ENCODE measurements at regions not wholly inside any gene's neighbourhood (a gene's known extent, or its start where the extent isn't known, plus 50 kb on each side); places are given as distances from the start of the nearest gene placed in this dataset.

DNA sequence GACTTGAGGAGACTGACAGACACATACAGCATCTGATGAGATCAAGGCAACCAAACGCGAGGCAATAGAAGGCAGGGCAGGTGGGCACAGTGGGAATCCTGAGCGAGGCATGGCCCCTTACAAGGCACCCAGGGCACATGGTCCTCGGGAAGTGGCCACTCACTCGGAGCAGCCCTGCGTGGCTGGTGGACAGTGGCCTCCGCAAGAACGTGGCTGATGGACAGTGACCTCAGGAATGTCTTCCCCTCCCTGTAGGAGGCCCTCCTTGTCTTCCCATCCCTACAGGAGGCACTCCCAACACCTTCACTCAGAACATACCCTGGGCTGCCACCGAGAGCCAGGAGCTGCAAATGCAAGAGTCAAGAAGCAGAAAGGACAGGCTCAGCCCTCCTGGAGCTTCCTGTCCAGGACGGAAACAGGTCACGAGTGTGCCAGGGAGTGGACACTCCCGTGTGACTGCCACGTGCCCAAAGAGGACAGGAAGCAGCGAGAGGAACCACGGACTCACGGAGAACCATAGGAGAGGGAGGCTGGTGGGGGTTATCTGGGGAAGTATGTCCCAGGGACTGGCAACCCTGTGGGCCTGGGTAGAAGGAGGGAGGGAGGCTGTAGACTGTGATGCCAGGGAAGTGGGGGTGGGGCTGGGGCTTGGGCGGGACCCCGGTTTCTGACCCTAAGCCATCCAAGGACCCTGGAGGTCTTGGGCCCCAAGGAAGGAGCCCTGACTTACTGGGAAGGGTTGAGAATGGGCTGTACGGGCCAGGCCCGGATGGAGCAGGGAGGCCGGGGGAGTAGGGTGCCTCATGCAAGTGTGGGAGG lies 321.9 kb upstream of the IRX4 start:
- DNase-seq = no peak
- in situ Hi-C loops (cut with HindIII; ENCODE audit: low pct_ligation_motif_present, low pct_unique_long_range_greater_than_20kb, low sequenced_read_pairs) = no loop called here

DNA sequence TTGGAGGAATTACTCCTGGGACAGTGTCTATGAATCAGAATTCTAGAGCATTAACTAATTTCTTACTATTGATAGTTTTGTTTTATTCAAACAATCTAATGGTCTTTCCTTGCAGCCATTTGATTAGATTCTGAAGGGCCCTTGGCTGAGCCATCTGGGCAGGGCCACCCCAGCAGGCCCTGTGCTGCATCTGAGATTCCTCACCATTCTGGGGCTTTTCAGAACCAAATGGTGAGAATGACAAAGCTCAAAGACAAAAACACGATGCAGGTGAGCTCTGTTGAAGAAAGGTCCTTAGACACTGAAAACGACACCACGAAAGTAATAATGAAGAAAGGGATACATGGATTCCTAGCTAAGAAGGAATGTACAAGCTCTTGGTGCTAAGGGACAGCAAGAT lies 321.0 kb upstream of the IRX4 start:
- DNase-seq = no peak
- in situ Hi-C loops (cut with HindIII; ENCODE audit: low pct_ligation_motif_present, low pct_unique_long_range_greater_than_20kb, low sequenced_read_pairs) = no loop called here

DNA sequence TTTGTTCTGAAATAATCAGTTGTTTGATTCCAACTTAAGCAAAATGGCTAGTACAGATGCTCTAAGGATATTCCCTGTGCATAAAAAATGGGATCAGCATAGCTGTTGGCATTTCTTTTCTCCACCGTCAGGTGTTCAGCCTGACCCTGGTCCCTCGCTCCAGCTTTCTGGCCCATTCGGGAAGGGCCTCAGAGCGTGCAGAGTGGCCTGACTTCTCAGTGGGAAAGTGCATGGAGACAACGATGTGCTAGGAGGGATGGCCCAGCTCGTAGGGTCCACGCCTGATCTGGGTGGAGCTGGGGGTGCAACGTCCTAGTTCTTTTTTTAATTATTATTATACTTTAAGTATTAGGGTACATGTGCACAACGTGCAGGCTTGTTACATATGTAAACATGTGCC lies 319.1 kb upstream of the IRX4 start:
- in situ Hi-C loops (cut with HindIII; ENCODE audit: low pct_ligation_motif_present, low pct_unique_long_range_greater_than_20kb, low sequenced_read_pairs) = no loop called here
- DNase-seq = no peak

DNA sequence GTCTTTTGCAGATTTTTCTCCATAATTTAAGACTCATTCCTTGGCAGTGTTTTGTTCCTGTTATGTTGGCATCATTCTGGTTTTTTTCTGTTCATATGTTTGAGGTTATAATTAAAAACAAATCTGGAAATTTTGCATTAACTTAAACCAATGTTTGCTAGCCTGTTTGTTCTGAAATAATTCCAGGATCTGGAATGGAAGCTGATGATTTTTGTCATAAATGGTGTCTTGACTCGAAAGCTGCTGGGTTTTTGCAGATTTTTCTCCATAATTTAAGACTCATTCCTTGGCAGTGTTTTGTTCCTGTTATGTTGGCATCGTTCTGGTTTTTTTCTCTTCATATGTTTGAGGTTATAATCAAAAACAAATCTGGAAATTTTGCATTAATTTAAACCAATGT lies 318.7 kb upstream of the IRX4 start:
- DNase-seq = no peak
- in situ Hi-C loops (cut with HindIII; ENCODE audit: low pct_ligation_motif_present, low pct_unique_long_range_greater_than_20kb, low sequenced_read_pairs) = no loop called here

DNA sequence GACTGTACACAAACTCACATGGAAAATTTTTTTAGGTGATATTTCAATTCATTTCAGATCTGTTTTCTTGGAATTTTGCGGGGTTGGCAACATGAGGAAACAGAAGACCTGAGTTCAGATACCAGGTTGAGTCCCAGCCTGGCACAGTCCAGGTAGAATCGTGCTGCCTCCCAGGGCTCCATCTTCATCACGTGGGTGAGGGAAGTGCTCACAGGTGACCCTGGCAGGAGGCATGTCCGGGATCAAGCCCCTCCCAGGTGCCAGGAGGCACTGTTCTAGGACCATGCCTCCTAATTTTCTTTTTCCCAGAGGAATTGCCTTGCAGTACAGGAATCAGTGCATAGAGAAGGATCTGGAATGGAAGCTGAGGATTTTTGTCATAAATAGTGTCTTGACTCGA lies 318.3 kb upstream of the IRX4 start:
- no peak for DNase-seq
- in situ Hi-C loops (cut with HindIII; ENCODE audit: low pct_ligation_motif_present, low pct_unique_long_range_greater_than_20kb, low sequenced_read_pairs) = no loop called here

DNA sequence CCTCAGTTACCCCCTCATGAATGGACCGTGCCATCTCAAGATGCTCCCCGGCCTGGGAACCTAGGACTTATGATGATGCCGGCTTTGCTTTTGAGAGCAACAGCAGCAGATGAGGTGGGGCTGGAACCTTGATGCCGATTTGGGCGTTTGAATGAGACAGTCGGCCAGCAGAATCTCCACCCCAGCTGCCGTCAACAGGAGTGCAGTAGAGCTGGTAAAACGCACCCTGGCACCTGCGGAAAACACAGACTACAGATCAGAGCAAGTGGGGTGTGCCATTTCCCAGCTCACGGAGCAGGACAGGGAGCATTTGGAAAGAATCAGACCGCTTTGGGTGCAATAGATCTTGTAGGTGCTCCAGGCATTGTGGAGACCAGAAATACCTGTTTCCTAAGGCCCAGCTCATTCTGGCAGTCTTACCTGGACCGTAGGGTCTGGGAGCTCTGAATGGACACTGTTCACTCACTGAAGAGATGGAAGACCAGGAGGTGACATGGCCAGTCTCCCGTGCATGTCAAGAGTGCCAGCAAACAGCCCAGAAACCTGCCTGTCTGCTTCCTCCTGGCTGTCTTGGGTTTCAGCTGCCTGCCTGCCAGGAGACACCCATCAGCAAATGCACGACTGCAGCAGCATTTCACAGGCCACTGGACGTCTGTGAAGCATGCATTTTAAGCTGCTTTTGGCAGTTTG lies 317.7 kb upstream of the IRX4 start:
- in situ Hi-C loops (cut with HindIII; ENCODE audit: low pct_ligation_motif_present, low pct_unique_long_range_greater_than_20kb, low sequenced_read_pairs) = no loop called here
- DNase-seq = no peak

DNA sequence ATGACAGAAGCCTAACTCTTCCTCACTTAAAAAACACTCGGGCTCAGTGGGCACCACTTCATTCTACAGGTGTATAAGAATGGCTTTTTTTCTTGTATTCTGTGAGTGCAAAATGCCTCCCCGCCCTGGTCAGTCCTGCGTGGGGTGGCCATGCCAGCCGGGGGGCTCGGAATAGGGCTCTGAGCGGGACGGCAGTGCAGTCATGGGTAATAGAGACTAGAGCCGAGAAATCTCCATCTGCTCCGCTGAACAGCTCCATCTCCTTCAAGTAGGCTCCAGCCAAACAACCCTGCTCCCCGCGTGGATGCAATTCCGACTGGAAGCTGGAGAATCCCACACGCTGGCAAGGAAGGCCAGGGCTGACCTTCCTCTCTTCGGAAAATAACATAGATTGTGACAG lies 317.0 kb upstream of the IRX4 start:
- DNase-seq = no peak
- in situ Hi-C loops (cut with HindIII; ENCODE audit: low pct_ligation_motif_present, low pct_unique_long_range_greater_than_20kb, low sequenced_read_pairs) = no loop called here

DNA sequence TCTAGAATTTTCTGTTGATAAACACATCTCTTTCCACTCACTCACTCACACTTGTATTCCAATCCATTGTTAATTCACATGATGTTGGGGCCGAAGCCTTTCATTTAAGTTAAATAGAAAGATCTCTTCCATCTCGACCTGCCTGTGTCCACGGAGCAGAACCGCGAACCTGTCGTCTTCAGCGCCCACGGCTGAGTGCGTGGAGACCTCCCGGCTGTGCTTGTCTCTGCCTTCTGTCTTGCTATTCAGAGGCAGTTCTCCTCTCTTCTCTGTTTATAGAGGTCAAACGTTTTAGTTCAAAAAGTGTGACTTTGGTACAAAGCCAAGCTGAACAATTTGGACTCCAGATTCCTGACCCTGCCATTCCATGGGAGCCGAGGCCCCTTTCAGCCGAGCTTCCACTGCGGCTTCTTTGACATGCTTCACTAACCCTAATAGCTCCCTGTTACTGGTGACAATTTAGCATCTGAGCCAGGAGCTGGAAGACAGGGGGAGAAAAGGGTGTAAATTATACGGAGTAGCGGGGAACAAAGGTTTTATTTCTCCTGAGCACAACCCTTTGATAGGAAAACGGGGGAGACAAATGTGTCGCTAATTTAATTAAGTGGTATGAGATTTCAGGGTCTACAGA lies 314.4 kb upstream of the IRX4 start:
- in situ Hi-C loops (cut with HindIII; ENCODE audit: low pct_ligation_motif_present, low pct_unique_long_range_greater_than_20kb, low sequenced_read_pairs) = no loop called here
- DNase-seq = no peak

DNA sequence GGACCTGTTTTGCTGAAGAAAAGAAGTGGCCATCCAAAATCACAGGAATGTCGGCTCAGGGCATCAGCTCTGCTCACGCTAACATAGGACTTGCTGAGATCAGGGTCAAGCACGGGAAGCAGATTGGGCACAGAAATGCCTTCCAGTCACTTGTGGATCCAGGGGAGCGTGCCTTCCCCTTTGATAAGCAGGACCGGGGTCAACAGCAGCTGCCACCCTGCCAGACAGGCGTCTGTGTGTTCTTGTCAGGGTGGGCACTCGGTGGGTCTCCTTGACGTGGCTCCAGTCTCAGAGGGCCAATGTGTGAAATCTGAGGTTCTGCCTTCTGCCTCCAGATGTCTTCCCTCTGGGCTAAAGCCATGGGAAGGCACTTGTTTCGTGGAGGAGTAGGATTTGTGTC lies 313.7 kb upstream of the IRX4 start:
- no peak for DNase-seq
- in situ Hi-C loops (cut with HindIII; ENCODE audit: low pct_ligation_motif_present, low pct_unique_long_range_greater_than_20kb, low sequenced_read_pairs) = no loop called here

DNA sequence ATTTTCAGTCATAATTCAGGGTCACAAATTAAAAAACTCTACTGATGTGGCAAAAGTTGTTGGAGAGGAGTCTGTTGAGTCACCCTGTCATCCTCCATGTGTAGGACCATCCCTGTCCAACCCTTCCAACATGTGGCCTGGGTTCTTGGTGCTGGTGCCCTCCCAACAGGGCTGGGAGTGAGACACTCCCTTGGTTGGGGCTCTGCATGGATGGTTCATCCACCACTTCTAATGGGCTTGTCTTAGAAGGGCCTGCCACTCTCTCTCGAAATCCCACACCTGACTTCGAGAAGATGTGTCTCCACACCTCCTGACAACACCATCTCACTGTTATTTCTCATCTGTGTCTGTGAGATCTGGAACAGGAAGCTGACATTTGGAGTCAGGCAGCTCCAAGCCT lies 312.2 kb upstream of the IRX4 start:
- no peak for DNase-seq
- in situ Hi-C loops (cut with HindIII; ENCODE audit: low pct_ligation_motif_present, low pct_unique_long_range_greater_than_20kb, low sequenced_read_pairs) = no loop called here

DNA sequence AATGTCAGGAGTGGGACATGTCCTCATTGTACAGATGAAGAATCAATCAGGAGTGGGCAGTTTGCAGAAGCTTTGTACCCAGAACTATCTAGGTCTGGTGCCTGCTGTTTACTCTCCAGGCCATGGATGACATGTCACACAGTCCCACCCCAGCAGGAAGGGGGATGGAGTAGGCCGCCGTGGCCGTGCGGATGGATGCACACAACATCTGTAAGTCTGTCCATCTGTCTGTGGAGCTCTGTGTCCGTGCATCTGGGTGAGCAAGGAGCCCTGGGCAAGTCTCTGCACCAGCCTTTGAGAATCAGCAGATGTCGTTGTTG lies 311.5 kb upstream of the IRX4 start:
- in situ Hi-C loops (cut with HindIII; ENCODE audit: low pct_ligation_motif_present, low pct_unique_long_range_greater_than_20kb, low sequenced_read_pairs) = no loop called here
- DNase-seq = no peak

DNA sequence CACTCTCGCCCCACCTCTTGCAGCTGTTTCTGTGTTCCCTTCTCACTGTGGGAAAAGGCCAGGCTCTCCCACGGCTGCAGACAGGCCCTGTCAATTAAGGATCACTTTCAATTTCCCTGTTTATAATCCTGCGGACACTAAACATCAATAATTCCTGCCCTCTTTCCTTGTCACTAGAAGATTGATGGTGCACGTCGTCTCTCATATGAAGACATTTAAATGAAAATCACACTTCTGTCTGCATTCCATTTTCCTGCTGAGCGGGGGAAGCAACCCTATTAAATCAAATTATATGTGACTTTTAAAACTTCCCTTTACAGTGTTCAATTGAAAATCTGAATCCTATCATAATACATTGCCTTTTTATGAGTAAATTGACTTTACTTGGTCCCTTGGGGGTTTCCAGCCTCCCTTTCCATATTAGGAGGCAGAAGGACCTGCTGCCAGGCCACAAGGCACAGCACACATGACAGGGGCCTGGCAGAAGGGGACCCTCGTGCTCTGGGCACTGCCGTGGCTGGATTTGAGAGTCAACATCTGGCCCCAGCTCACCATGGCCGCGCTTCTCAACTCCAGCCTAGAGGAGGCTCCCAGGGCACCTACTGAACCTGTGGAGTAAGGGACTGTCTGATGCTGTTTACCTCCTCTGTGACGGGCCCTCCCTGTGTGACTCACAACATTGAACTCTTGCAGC lies 311.0 kb upstream of the IRX4 start:
- in situ Hi-C loops (cut with HindIII; ENCODE audit: low pct_ligation_motif_present, low pct_unique_long_range_greater_than_20kb, low sequenced_read_pairs) = no loop called here
- DNase-seq = no peak

DNA sequence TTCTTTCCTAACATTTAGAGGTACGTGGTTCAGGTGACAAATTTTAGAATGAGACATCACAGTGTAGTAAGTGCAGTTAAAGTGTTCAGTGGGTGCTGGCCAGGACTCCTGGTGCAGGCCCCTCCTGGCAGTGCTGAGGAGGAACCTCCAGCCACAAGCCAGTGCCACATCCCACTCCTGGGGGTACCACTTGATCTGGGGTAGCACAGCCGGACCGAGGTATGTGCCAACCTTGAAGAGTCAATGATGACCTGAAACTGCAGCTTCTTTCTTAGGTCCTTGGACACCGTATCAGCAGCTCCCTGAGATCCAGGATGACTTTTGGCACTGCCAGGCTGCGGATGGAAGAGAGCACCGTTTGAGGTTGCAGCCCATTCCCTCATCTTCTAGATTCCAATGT lies 310.4 kb upstream of the IRX4 start:
- no peak for DNase-seq
- in situ Hi-C loops (cut with HindIII; ENCODE audit: low pct_ligation_motif_present, low pct_unique_long_range_greater_than_20kb, low sequenced_read_pairs) = no loop called here

DNA sequence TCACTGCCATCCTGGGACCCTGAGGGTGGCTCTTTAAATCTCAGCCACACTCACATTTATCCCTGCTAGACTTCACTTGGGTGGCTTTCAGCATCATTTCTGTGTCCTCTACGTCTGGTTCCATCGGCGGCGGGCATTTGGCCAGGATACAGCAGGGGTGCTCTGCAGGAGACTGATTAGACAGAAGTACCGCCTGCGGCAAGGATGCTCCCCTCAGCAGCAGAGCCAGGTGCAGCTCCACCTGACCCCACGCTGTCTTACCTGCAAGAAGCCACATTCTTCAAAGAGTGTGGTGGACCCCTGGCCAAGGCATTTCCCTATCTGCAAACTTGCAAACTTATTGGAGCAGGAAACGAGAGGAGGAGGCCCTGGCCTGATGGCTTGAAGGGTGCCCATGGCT lies 309.8 kb upstream of the IRX4 start:
- in situ Hi-C loops (cut with HindIII; ENCODE audit: low pct_ligation_motif_present, low pct_unique_long_range_greater_than_20kb, low sequenced_read_pairs) = no loop called here
- no peak for DNase-seq

DNA sequence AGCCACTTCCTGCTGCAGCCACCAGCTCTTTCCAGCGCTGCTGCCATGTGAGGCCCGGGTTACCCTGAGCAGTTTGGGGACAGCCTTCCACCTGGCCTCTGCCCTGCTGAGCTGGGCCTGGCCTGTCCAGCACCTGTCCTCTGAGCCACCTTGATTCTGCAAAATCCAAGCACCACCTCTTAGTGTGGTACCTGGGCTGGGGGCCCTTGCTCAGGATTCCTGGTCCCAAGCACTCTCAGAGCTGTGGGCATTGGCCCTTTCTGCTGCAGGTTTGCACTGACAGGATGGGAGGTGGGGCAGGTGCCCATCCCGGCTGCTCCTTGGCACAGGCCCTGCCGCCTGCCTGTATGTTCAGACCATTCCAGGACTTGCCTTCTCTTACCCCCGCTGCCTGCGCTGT lies 309.2 kb upstream of the IRX4 start:
- in situ Hi-C loops (cut with HindIII; ENCODE audit: low pct_ligation_motif_present, low pct_unique_long_range_greater_than_20kb, low sequenced_read_pairs) = no loop called here
- DNase-seq = no peak

DNA sequence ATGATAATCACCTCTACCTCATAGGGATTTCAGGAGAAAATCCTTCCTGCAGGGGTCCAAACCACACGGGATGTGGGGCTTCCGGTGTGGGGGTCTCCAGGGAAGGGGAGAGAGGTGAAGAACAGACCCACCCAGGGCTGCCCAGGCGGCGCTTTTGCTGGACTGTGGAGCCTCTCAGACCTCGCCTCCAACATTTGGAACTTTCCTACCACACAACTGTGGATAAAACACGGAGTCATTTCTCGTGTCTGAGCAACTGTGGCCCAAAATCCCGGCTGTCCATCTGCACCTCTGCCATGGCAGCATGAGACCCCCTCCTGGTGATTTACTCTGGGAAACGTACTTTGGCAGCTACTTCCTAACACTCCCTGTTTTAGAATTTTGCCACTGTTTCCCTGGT lies 307.8 kb upstream of the IRX4 start:
- in situ Hi-C loops (cut with HindIII; ENCODE audit: low pct_ligation_motif_present, low pct_unique_long_range_greater_than_20kb, low sequenced_read_pairs) = no loop called here

DNA sequence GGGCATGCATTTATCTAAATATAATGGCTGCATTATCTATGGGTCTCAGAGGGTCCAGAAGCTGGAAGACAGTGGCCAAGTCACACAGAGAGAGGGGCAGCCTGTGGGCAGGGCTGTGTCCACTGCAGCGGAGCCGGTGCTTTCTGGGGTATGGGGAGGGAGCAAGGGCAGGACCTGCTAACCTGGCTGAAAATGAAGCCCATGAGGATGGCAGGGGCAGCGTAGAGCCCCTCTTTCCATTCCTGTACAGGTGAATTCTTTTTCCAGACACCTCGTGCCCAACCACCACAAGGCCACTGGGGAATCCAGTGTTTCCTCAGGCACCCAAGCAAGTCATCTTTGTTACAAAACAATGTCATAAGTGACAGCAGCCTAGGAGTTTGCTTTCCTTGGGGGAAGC lies 305.9 kb upstream of the IRX4 start:
- DNase-seq = no peak
- in situ Hi-C loops (cut with HindIII; ENCODE audit: low pct_ligation_motif_present, low pct_unique_long_range_greater_than_20kb, low sequenced_read_pairs) = no loop called here

More for the DNA sequence above, 307.8 kb upstream of the IRX4 start:
- no peak for DNase-seq

DNA sequence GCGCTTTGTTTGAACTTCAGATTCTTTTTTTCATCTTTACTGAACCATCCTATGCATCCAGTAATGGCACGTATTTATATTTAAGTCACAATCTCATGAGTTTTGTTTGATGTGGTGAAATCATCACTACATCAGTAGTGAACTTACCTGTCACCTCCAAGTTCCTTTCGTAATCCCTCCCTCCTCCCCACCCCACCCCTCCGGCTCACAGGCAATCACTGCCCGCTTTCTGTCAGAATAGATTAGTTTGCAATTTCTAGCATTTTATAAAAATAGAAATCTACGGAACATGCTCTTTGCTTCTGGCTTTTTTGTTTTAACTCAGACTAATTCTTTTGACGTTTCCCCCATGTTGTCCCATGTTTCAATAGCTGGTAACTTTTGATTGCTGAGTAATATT lies 305.4 kb upstream of the IRX4 start:
- in situ Hi-C loops (cut with HindIII; ENCODE audit: low pct_ligation_motif_present, low pct_unique_long_range_greater_than_20kb, low sequenced_read_pairs) = no loop called here
- no peak for DNase-seq

DNA sequence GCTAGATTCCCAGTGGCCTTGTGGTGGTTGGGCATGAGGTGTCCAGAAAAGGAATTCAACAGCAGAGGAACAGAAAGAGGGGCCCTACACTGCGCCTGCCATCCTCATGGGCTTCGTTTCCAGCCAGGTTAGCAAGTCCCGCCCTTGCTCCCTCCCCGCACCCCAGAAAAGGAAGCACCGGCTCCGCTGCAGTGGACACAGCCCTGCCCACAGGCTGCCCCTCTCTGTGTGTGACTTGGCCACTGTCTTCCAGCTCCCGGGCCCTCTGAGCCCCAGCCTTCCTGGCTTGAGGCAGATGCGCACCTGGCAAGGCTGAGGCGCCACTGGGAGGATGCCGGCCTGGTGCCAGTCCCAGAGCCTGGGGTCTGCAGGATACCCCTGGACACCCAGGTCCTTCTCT lies 305.0 kb upstream of the IRX4 start:
- DNase-seq = no peak
- in situ Hi-C loops (cut with HindIII; ENCODE audit: low pct_ligation_motif_present, low pct_unique_long_range_greater_than_20kb, low sequenced_read_pairs) = no loop called here
